ENCODE measurements at regions not wholly inside any gene's neighbourhood (a gene's known extent, or its start where the extent isn't known, plus 50 kb on each side); places are given as distances from the start of the nearest gene placed in this dataset.
"Not testable (repeated sequence)": the region's sequence is repeated elsewhere in the genome, so short reads cannot be mapped to it uniquely, and the experiment has no call there.

DNA sequence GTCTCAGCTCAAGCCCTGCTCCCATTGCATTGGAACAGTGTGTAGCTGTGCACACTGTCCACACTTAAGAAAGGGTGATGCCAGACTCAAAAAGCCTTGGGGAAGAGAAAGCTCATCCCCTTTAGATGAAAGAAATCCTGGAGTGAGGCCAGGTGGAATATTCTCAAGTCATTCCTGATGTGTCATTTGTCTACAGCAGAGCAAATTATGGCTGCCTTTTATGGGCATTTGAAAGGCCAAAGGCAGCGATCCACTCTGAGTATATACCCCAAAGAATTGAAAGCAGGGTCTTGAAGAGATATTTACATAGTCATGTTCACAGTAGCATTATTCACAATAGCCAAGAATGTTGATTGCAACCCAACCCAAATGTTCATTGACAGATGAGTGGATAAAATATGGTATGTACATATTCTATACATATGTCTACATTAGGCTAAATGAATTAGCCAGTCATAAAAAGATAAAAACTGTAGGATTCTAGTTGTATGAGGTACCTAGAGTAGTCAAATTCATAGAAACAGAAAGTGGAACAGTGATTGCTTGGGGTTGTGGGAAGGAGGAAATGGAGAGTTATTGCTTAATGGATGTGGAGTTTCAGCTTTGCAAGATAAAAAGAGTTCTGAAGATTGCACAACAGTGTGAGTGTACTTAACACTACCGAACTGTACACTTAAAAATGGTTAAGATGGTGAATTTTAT lies 214.9 kb downstream of the KCNRG start:
- H3K27me3 ChIP-seq = no peaks in the 10 kb centered on the region
- H3K4me3 ChIP-seq = no peak overlapping the region
- 48% methylated on average over 2 of the region's 2 CpGs for WGBS (ENCODE audit: low lambda C conversion rate, missing lambda C conversion rate)
- no peaks in the 10 kb centered on the region for H4K20me1 ChIP-seq (ENCODE audit: insufficient read depth, poor library complexity, severe bottlenecking)
- H2AFZ ChIP-seq = peak overlapping the region; percentile 8
- no peaks in the 10 kb centered on the region for H3K79me2 ChIP-seq
- peak overlapping the region; percentile 64 for H3K4me2 ChIP-seq
- H3K9me2 ChIP-seq (replicated peaks; ENCODE audit: insufficient read depth) = no peaks in the 10 kb centered on the region
- TF ChIP-seq CTCF (IDR thresholded peaks at IDR 0.05; ENCODE audit: poor library complexity) (no peak), EZH2phosphoT487 (IDR thresholded peaks at IDR 0.05; ENCODE audit: low read depth, severe bottlenecking, unreplicated experiment) (no peak)
- DNase-seq (ENCODE audit: low spot score) = peak; percentile 55
- H3K27ac ChIP-seq = peak overlapping the region; percentile 65
- no peaks in the 10 kb centered on the region for H3K9me3 ChIP-seq (ENCODE audit: low read depth)
- H3K4me1 ChIP-seq (ENCODE audit: insufficient read depth) = peaks cover 5% of the 10 kb centered on the region
- no peaks in the 10 kb centered on the region for H3K36me3 ChIP-seq (replicated peaks; ENCODE audit: insufficient read depth, low read depth)

DNA sequence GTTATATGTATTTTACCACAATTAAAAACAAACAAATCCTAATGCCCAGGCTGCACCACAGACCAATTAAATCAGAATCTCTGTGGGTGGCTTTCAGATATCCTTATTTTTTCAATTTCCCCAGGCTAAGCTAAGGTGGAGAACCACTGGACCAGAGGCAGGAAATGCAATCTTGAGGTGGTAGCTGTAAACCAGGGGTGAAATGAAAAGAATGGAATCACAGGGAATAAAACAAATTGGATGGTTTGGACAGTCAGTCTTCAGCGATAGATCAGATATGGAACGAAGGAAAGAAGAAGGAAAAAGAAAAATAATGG lies 215.4 kb downstream of the KCNRG start:
- no peak for DNase-seq (ENCODE audit: low spot score)
- no peak for TF ChIP-seq EZH2phosphoT487 (IDR thresholded peaks at IDR 0.05; ENCODE audit: low read depth, severe bottlenecking, unreplicated experiment)
- no peak for TF ChIP-seq CTCF (IDR thresholded peaks at IDR 0.05; ENCODE audit: poor library complexity)
- no peak for TF ChIP-seq EZH2 (IDR thresholded peaks at IDR 0.05; ENCODE audit: borderline replicate concordance)

GRCh38 chr13:50233574-50233973 lies 218.3 kb downstream of the KCNRG start:
- WGBS (ENCODE audit: low lambda C conversion rate, missing lambda C conversion rate) = 96% methylated on average over 5 of the region's 5 CpGs
- H3K4me2 ChIP-seq; H3K36me3 ChIP-seq (replicated peaks; ENCODE audit: insufficient read depth, low read depth); H4K20me1 ChIP-seq (ENCODE audit: insufficient read depth, poor library complexity, severe bottlenecking); H3K79me2 ChIP-seq; H3K4me3 ChIP-seq; H2AFZ ChIP-seq; H3K9me2 ChIP-seq (replicated peaks; ENCODE audit: insufficient read depth); H3K27me3 ChIP-seq; H3K9me3 ChIP-seq (ENCODE audit: low read depth); H3K27ac ChIP-seq; DNase-seq (ENCODE audit: low spot score): not testable (repeated sequence)
- H3K4me1 ChIP-seq (ENCODE audit: insufficient read depth) = peaks cover 11% of the 10 kb centered on the region

More for the DNA sequence above, 215.4 kb downstream of the KCNRG start:
- H3K27me3 ChIP-seq = no peaks in the 10 kb centered on the region
- H3K4me1 ChIP-seq (ENCODE audit: insufficient read depth) = peaks cover 5% of the 10 kb centered on the region
- peak overlapping the region; percentile 64 for H3K4me2 ChIP-seq
- H3K9me3 ChIP-seq (ENCODE audit: low read depth) = no peaks in the 10 kb centered on the region
- no peak overlapping the region for H3K4me3 ChIP-seq
- WGBS (ENCODE audit: low lambda C conversion rate, missing lambda C conversion rate) = 92% methylated on average over 2 of the region's 2 CpGs
- H3K79me2 ChIP-seq = no peaks in the 10 kb centered on the region
- H4K20me1 ChIP-seq (ENCODE audit: insufficient read depth, poor library complexity, severe bottlenecking) = no peaks in the 10 kb centered on the region
- H3K9me2 ChIP-seq (replicated peaks; ENCODE audit: insufficient read depth) = no peaks in the 10 kb centered on the region
- no peak overlapping the region for H2AFZ ChIP-seq
- peak overlapping the region; percentile 65 for H3K27ac ChIP-seq
- H3K36me3 ChIP-seq (replicated peaks; ENCODE audit: insufficient read depth, low read depth) = no peaks in the 10 kb centered on the region

GRCh38 chr13:50235604-50236342 lies 220.5 kb downstream of the KCNRG start:
- Histone ChIP-seq H3K4me3 (no peak overlapping the region), H4K20me1 (ENCODE audit: insufficient read depth, poor library complexity, severe bottlenecking) (no peaks in the 10 kb centered on the region), H3K4me2 (no peak overlapping the region), H2AFZ (no peak overlapping the region), H3K79me2 (no peaks in the 10 kb centered on the region), H3K27me3 (no peaks in the 10 kb centered on the region), H3K4me1 (ENCODE audit: insufficient read depth) (peaks cover 6% of the 10 kb centered on the region), H3K27ac (no peak overlapping the region), H3K9me3 (ENCODE audit: low read depth) (no peaks in the 10 kb centered on the region), H3K36me3 (replicated peaks; ENCODE audit: insufficient read depth, low read depth) (no peaks in the 10 kb centered on the region), H3K9me2 (replicated peaks; ENCODE audit: insufficient read depth) (no peaks in the 10 kb centered on the region)
- TF ChIP-seq EZH2phosphoT487 (IDR thresholded peaks at IDR 0.05; ENCODE audit: low read depth, severe bottlenecking, unreplicated experiment) (no peak), CTCF (IDR thresholded peaks at IDR 0.05; ENCODE audit: poor library complexity) (no peak), EZH2 (IDR thresholded peaks at IDR 0.05; ENCODE audit: borderline replicate concordance) (no peak)
- 90% methylated on average over 6 of the region's 6 CpGs for WGBS (ENCODE audit: low lambda C conversion rate, missing lambda C conversion rate)
- no peak for DNase-seq (ENCODE audit: low spot score)

Data from hepatocyte (in vitro differentiated cells).